ENCODE measurements at regions not wholly inside any gene's neighbourhood (a gene's known extent, or its start where the extent isn't known, plus 50 kb on each side); places are given as distances from the start of the nearest gene placed in this dataset.

GRCh38 chr17:77456951-77457548, 316.3 kb downstream of the SEC14L1 start:
- FAIRE-seq = no peak
- WGBS, 2 experiments (ENCODE audit: extremely low coverage in 1 of 2, insufficient coverage in 1 of 2, insufficient read length in 1 of 2, insufficient replicate concordance in 2 of 2, low coverage in 1 of 2, low lambda C conversion rate in 2 of 2, missing lambda C conversion rate in 1 of 2) = 90% methylated on average over 14 of the region's 18 CpGs; no CpG with 5 or more reads in 1 of the 2 experiments
- no peak overlapping the region for H3K4me3 ChIP-seq (ENCODE audit: extremely low read depth in 1 of 4, insufficient read depth in 2 of 4, low read depth in 3 of 4, low read length in 4 of 4)
- H4K5ac ChIP-seq (ENCODE audit: insufficient read length, low read depth, low read length) = no peak overlapping the region
- H3K27ac ChIP-seq (ENCODE audit: low read depth, low read length) = no peak overlapping the region
- no peak overlapping the region for H2BK12ac ChIP-seq (ENCODE audit: low read depth, low read length)
- H3K56ac ChIP-seq (replicated peaks; ENCODE audit: insufficient read length, low read depth, low read length) = no peak overlapping the region
- no peak overlapping the region for H2BK5ac ChIP-seq (ENCODE audit: low read depth, low read length)
- H3K79me2 ChIP-seq (ENCODE audit: control insufficient read depth in 1 of 2, insufficient read depth in 2 of 2, low read length in 2 of 2) = peaks cover 18 to 94% of the 10 kb centered on the region in 2 experiments
- 0 out of 2 replicates have a peak overlapping the region, but pooled peaks have one; percentile 72 for H2BK15ac ChIP-seq (ENCODE audit: low read length)
- CTCF ChIA-PET (ENCODE audit: partially characterized antibody) = interaction anchor here (2.3 kb wide), 1 partner anchor 26 kb away, joined by 13 read pairs; no protein-coding TSS in a partner anchor
- no peak overlapping the region for H3K9ac ChIP-seq (replicated peaks in 1 of 4; ENCODE audit: extremely low read depth in 1 of 4, low read depth in 3 of 4, low read length in 3 of 4)
- no peak for DNase-seq (ENCODE audit: low read depth in 1 of 2, low spot score in 2 of 2)
- H3K4me2 ChIP-seq (ENCODE audit: insufficient read depth in 1 of 2, low read depth in 2 of 2, low read length in 2 of 2) = no peak overlapping the region
- no peak overlapping the region for H4K8ac ChIP-seq (ENCODE audit: extremely low read depth, insufficient read depth, low read length)
- H3K14ac ChIP-seq (ENCODE audit: insufficient read length) = no peak overlapping the region
- peaks cover 10 to 17% of the 10 kb centered on the region in 2 experiments for H4K20me1 ChIP-seq (replicated peaks in 1 of 2; ENCODE audit: control insufficient read depth in 1 of 2, insufficient read depth in 2 of 2, low read length in 2 of 2)
- no peaks in the 10 kb centered on the region for H3K9me3 ChIP-seq (ENCODE audit: insufficient read depth in 2 of 2, low read depth in 1 of 2, low read length in 1 of 2)
- no peak overlapping the region for H2AFZ ChIP-seq (ENCODE audit: low read length)
- no peak overlapping the region for H4K91ac ChIP-seq (replicated peaks; ENCODE audit: insufficient read length, low read length)
- H2AK5ac ChIP-seq (ENCODE audit: low read depth, low read length) = no peak overlapping the region
- H3K27me3 ChIP-seq (replicated peaks in 1 of 4; ENCODE audit: control insufficient read depth in 3 of 4, extremely low read depth in 1 of 4, insufficient read depth in 3 of 4, low read length in 3 of 4) = no peaks in the 10 kb centered on the region
- no peak overlapping the region for H3K4ac ChIP-seq (replicated peaks; ENCODE audit: insufficient read length, low read depth, low read length)
- no peak overlapping the region for H2BK120ac ChIP-seq (replicated peaks; ENCODE audit: low read depth, low read length)
- H3K18ac ChIP-seq (ENCODE audit: extremely low read depth, low read length) = no peak overlapping the region
- POLR2A ChIA-PET (ENCODE audit: partially characterized antibody) = interaction anchor here (1.1 kb wide), 1 partner anchor 65 kb away, joined by 3 read pairs; no protein-coding TSS in a partner anchor
- TF ChIP-seq SAP30 (IDR thresholded peaks at IDR 0.05; ENCODE audit: insufficient read depth, insufficient replicate concordance, low read length) (no peak), CTCF (IDR thresholded peaks at IDR 0.05; ENCODE audit: control extremely low read depth in 1 of 3, insufficient read depth in 1 of 3, low read depth in 1 of 3, low read length in 3 of 3) (peak in 1 of 3 experiments; percentile 4; a peak in 1 of 4 replicates)
- no peak overlapping the region for H3K23ac ChIP-seq (ENCODE audit: insufficient read length)
- peaks cover 21% of the 10 kb centered on the region for H3K79me1 ChIP-seq (ENCODE audit: low read depth, low read length)
- no peaks in the 10 kb centered on the region for H3K36me3 ChIP-seq (ENCODE audit: control insufficient read depth in 2 of 4, insufficient read depth in 4 of 4, low read length in 3 of 4)
- peaks cover 7% of the 10 kb centered on the region; the same call in 1 of the 2 replicates for H3K23me2 ChIP-seq (ENCODE audit: low read depth, low read length)
- no peak overlapping the region for H2BK20ac ChIP-seq (ENCODE audit: low read length)
- H3K4me1 ChIP-seq (replicated peaks in 1 of 4; ENCODE audit: control insufficient read depth in 3 of 4, insufficient read depth in 4 of 4, low read length in 3 of 4) = peaks cover 18 to 33% (median 24%) of the 10 kb centered on the region in 4 experiments; a peak in 6 of 7 replicates
